Neuronal stem cell (in vitro differentiated cells): ENCODE measurements at regions not wholly inside any gene's neighbourhood (a gene's known extent, or its start where the extent isn't known, plus 50 kb on each side); places are given as distances from the start of the nearest gene placed in this dataset.
A peak's percentile ranks its signal among the peaks of the same experiment; 100 is the strongest.

Source experiments
- DNase-seq: peaks from one replicate; pipeline ENCODE4 v3.0.0-alpha.2; 2013; ENCODE audit warnings: low spot score
- H2AFZ ChIP-seq: one replicate; pipeline ENCODE4 v1.6.1; 2013; ENCODE audit warnings: mild to moderate bottlenecking, low read length, inconsistent platforms
- H2AK5ac ChIP-seq: 2 replicates; pipeline ENCODE4 v1.6.1; 2013; ENCODE audit warnings: low read depth, mild to moderate bottlenecking, inconsistent platforms, low read length, moderate library complexity, mixed read lengths
- H2BK120ac ChIP-seq: 2 replicates; pipeline ENCODE4 v1.6.1; 2013; ENCODE audit warnings: low read depth, mild to moderate bottlenecking, inconsistent platforms, low read length, moderate library complexity, mixed read lengths
- H2BK12ac ChIP-seq: one replicate; pipeline ENCODE4 v1.6.1; 2013; ENCODE audit warnings: low read length, inconsistent platforms
- H2BK15ac ChIP-seq: 2 replicates; pipeline ENCODE4 v1.6.1; 2013; ENCODE audit warnings: mild to moderate bottlenecking, low read length, inconsistent platforms, mixed read lengths
- H2BK5ac ChIP-seq: one replicate; pipeline ENCODE4 v1.6.1; 2013; ENCODE audit warnings: inconsistent platforms, mild to moderate bottlenecking, low read length, moderate library complexity
- H3K14ac ChIP-seq: one replicate; pipeline ENCODE4 v1.6.1; 2013; ENCODE audit warnings: low read length, inconsistent platforms
- H3K18ac ChIP-seq: 2 replicates; pipeline ENCODE4 v1.6.1; 2013; ENCODE audit warnings: low read length, inconsistent platforms
- H3K23ac ChIP-seq: 2 replicates; pipeline ENCODE4 v1.6.1; 2013; ENCODE audit warnings: low read depth, mild to moderate bottlenecking, mixed read lengths, low read length, inconsistent platforms; ENCODE audit not compliant: poor library complexity
- H3K27ac ChIP-seq: replicated peaks from 3 replicates; pipeline ENCODE4 v1.5.1; 2013; ENCODE audit warnings: low read length, inconsistent platforms
- H3K27me3 ChIP-seq, 3 experiments: 2 replicates each; pipeline ENCODE4 v1.6.1; 2013; ENCODE audit warnings: low read length in 3 of 3, mild to moderate bottlenecking in 2 of 3, inconsistent platforms in 1 of 3, low read depth in 1 of 3, mixed read lengths in 1 of 3, moderate library complexity in 1 of 3; ENCODE audit not compliant: control insufficient read depth in 3 of 3, insufficient read depth in 3 of 3
- H3K36me3 ChIP-seq, 2 donors: replicated peaks in 1 of 2; 2 replicates each; pipeline ENCODE4 v1.6.1; 2013; ENCODE audit warnings: low read length in 2 of 2; ENCODE audit not compliant: control insufficient read depth in 2 of 2, insufficient read depth in 2 of 2
- H3K4ac ChIP-seq: 2 replicates; pipeline ENCODE4 v1.6.1; 2013; ENCODE audit warnings: inconsistent platforms, mild to moderate bottlenecking, low read length, moderate library complexity
- H3K4me1 ChIP-seq, 2 donors: 1 replicate in 1 of 2; 2 replicates in 1 of 2; pipeline ENCODE4 v1.6.1; 2013; ENCODE audit warnings: low read length in 2 of 2, low read depth in 1 of 2; ENCODE audit not compliant: control insufficient read depth in 2 of 2, insufficient read depth in 1 of 2
- H3K4me2 ChIP-seq: one replicate; pipeline ENCODE4 v1.6.1; 2013; ENCODE audit warnings: mild to moderate bottlenecking, low read length, inconsistent platforms; ENCODE audit not compliant: insufficient read depth, poor library complexity, severe bottlenecking
- H3K4me3 ChIP-seq, 2 donors: 2 replicates each; pipeline ENCODE4 v1.5.1; 2013; ENCODE audit warnings: low read length in 2 of 2, mild to moderate bottlenecking in 2 of 2, inconsistent platforms in 1 of 2, moderate library complexity in 1 of 2
- H3K79me1 ChIP-seq: one replicate; pipeline ENCODE4 v1.6.1; 2013; ENCODE audit warnings: low read depth, mild to moderate bottlenecking, inconsistent platforms, low read length, moderate library complexity
- H3K9ac ChIP-seq: one replicate; pipeline ENCODE4 v1.6.1; 2013; ENCODE audit warnings: mild to moderate bottlenecking, low read depth, low read length, inconsistent platforms; ENCODE audit not compliant: poor library complexity
- H3K9me3 ChIP-seq, 2 donors: replicated peaks in 1 of 2; 2 replicates each; pipeline versions ENCODE3 to v1.6.1; 2013; ENCODE audit warnings: low read length in 2 of 2, mild to moderate bottlenecking in 2 of 2, inconsistent platforms in 1 of 2, low read depth in 1 of 2, mixed read lengths in 1 of 2, moderate library complexity in 1 of 2; ENCODE audit not compliant: control insufficient read depth in 2 of 2, insufficient read depth in 1 of 2
- H4K8ac ChIP-seq: one replicate; pipeline ENCODE4 v1.6.1; 2013; ENCODE audit warnings: low read depth, mild to moderate bottlenecking, inconsistent platforms, low read length, moderate library complexity
- H4K91ac ChIP-seq: one replicate; pipeline ENCODE4 v1.6.1; 2013; ENCODE audit warnings: low read length, low read depth, mild to moderate bottlenecking, inconsistent platforms; ENCODE audit not compliant: poor library complexity
- WGBS, 2 donors: extraction: QIAGEN DNeasy Blood & Tissue Kit; methylation state at CpG; one replicate each; pipeline ENCODE4 v1.1.7; 2013; ENCODE audit warnings: missing lambda C conversion rate in 2 of 2, mixed read lengths in 1 of 2; ENCODE audit not compliant: insufficient read length in 2 of 2, insufficient replicate concordance in 1 of 2; ENCODE audit errors: extremely low coverage in 2 of 2; 5-methylcytosine and 5-hydroxymethylcytosine counted together

GRCh38 chr11:95641495-95641894 is 148.1 kb downstream of the FAM76B start:
- no peak overlapping the region for H3K9ac ChIP-seq
- H2BK15ac ChIP-seq = no peak overlapping the region
- H3K4me2 ChIP-seq = no peak overlapping the region
- H3K4me3 ChIP-seq = no peak overlapping the region
- no peaks in the 10 kb centered on the region for H3K79me1 ChIP-seq
- no peaks in the 10 kb centered on the region for H3K4me1 ChIP-seq
- no peak overlapping the region for H3K14ac ChIP-seq
- no peak overlapping the region for H2AFZ ChIP-seq
- H2BK120ac ChIP-seq = no peak overlapping the region
- H2AK5ac ChIP-seq = no peak overlapping the region
- no peak overlapping the region for H2BK12ac ChIP-seq
- H4K91ac ChIP-seq = no peak overlapping the region
- no peak overlapping the region for H3K23ac ChIP-seq
- H3K27me3 ChIP-seq = peaks cover 0 to 2% (median 0%) of the 10 kb centered on the region in 3 experiments
- WGBS, 2 donors = no CpG with 5 or more reads among the region's 3 CpGs
- no peak overlapping the region for H3K27ac ChIP-seq
- no peak for DNase-seq
- no peak overlapping the region for H2BK5ac ChIP-seq
- H3K4ac ChIP-seq = no peak overlapping the region
- no peaks in the 10 kb centered on the region for H3K36me3 ChIP-seq
- H3K18ac ChIP-seq = no peak overlapping the region
- H4K8ac ChIP-seq = no peak overlapping the region
- peaks cover 0 to 3% of the 10 kb centered on the region in 2 donors for H3K9me3 ChIP-seq

GRCh38 chr11:95638501-95638900 is 151.1 kb downstream of the FAM76B start:
- DNase-seq = no peak
- Histone ChIP-seq H3K4ac (no peak overlapping the region), H3K18ac (no peak overlapping the region), H2BK15ac (no peak overlapping the region), H2AFZ (no peak overlapping the region), H2AK5ac (no peak overlapping the region), H3K4me1 (no peaks in the 10 kb centered on the region), H3K27me3 (peaks cover 0 to 2% (median 0%) of the 10 kb centered on the region in 3 experiments), H2BK120ac (no peak overlapping the region), H3K27ac (no peak overlapping the region), H3K9ac (no peak overlapping the region), H3K4me2 (no peak overlapping the region), H4K8ac (no peak overlapping the region), H3K23ac (no peak overlapping the region), H2BK12ac (no peak overlapping the region), H4K91ac (no peak overlapping the region), H3K4me3 (no peak overlapping the region), H3K79me1 (no peaks in the 10 kb centered on the region), H2BK5ac (no peak overlapping the region), H3K14ac (no peak overlapping the region), H3K9me3 (peaks cover 0 to 3% of the 10 kb centered on the region in 2 donors), H3K36me3 (no peaks in the 10 kb centered on the region)
- WGBS, 2 donors = no CpG with 5 or more reads among the region's 1 CpG

GRCh38 chr11:95625164-95625900 is 164.2 kb downstream of the FAM76B start:
- no peak overlapping the region for H3K9ac ChIP-seq
- no peaks in the 10 kb centered on the region for H3K36me3 ChIP-seq
- H3K23ac ChIP-seq = no peak overlapping the region
- H4K91ac ChIP-seq = no peak overlapping the region
- no peak overlapping the region for H4K8ac ChIP-seq
- no peak overlapping the region for H2BK120ac ChIP-seq
- no peak overlapping the region for H2BK12ac ChIP-seq
- H3K4ac ChIP-seq = no peak overlapping the region
- no peak for DNase-seq
- H3K27me3 ChIP-seq = no peaks in the 10 kb centered on the region
- H3K14ac ChIP-seq = no peak overlapping the region
- no peaks in the 10 kb centered on the region for H3K79me1 ChIP-seq
- no peak overlapping the region for H3K18ac ChIP-seq
- H2AFZ ChIP-seq = peak overlapping the region; percentile 85
- no peak overlapping the region for H2BK15ac ChIP-seq
- no peak overlapping the region for H3K4me2 ChIP-seq
- no peak overlapping the region for H3K4me3 ChIP-seq
- H3K4me1 ChIP-seq = no peaks in the 10 kb centered on the region
- no peak overlapping the region for H2BK5ac ChIP-seq
- H3K27ac ChIP-seq = peak overlapping the region; percentile 47
- H2AK5ac ChIP-seq = no peak overlapping the region
- H3K9me3 ChIP-seq = no peaks in the 10 kb centered on the region
- WGBS, 2 donors = no CpG with 5 or more reads among the region's 7 CpGs

GRCh38 chr11:95616256-95616804 is 173.3 kb downstream of the FAM76B start:
- H2BK120ac ChIP-seq = no peak overlapping the region
- no peak overlapping the region for H3K4ac ChIP-seq
- no peak overlapping the region for H2BK5ac ChIP-seq
- H2AFZ ChIP-seq = no peak overlapping the region
- no peak overlapping the region for H3K4me2 ChIP-seq
- H3K79me1 ChIP-seq = peaks cover 1% of the 10 kb centered on the region
- H3K23ac ChIP-seq = no peak overlapping the region
- no peak overlapping the region for H3K14ac ChIP-seq
- H3K27me3 ChIP-seq = no peaks in the 10 kb centered on the region
- no peaks in the 10 kb centered on the region for H3K36me3 ChIP-seq
- H3K9me3 ChIP-seq = peaks cover 0 to 2% of the 10 kb centered on the region in 2 donors
- no peak for DNase-seq
- H2BK12ac ChIP-seq = no peak overlapping the region
- no peak overlapping the region for H3K18ac ChIP-seq
- H3K27ac ChIP-seq = no peak overlapping the region
- no peak overlapping the region for H3K9ac ChIP-seq
- H2AK5ac ChIP-seq = no peak overlapping the region
- H2BK15ac ChIP-seq = no peak overlapping the region
- H3K4me3 ChIP-seq = no peak overlapping the region
- H4K91ac ChIP-seq = no peak overlapping the region
- H3K4me1 ChIP-seq = no peaks in the 10 kb centered on the region
- no CpG with 5 or more reads among the region's 1 CpG for WGBS, 2 donors
- no peak overlapping the region for H4K8ac ChIP-seq
